Astrocyte (in vitro differentiated cells and primary cell): ENCODE measurements at regions not wholly inside any gene's neighbourhood (a gene's known extent, or its start where the extent isn't known, plus 50 kb on each side); places are given as distances from the start of the nearest gene placed in this dataset.

Source experiments
- CTCF ChIP-seq: IDR thresholded peaks from 2 replicates; pipeline ENCODE4 v1.5.1; 2011; ENCODE audit warnings: low read depth, mild to moderate bottlenecking, inconsistent platforms, low read length, moderate library complexity; ENCODE audit not compliant: insufficient read depth
- EZH2 ChIP-seq: IDR thresholded peaks from 2 replicates; pipeline ENCODE4 v1.6.1; 2012; ENCODE audit warnings: mild to moderate bottlenecking, low read length, inconsistent platforms; ENCODE audit not compliant: insufficient read depth

- TF ChIP-seq CTCF (no peak), EZH2 (no peak)
Measured at GRCh38 chr1:189596197-189596596, 881.5 kb downstream of the BRINP3 start.
